Endothelial cell of umbilical vein (primary cell): ENCODE measurements at regions not wholly inside any gene's neighbourhood (a gene's known extent, or its start where the extent isn't known, plus 50 kb on each side); places are given as distances from the start of the nearest gene placed in this dataset.
"Not testable (repeated sequence)": the region's sequence is repeated elsewhere in the genome, so short reads cannot be mapped to it uniquely, and the experiment has no call there.

Experiments used
- BruUV-seq: library from RNA; stranded (reverse); fragments of 400-500 nt; replicated peaks from 2 replicates; lab custom pipeline; 2021; lab: Mats Ljungman, UMichigan
- CTCF ChIA-PET: fragments of 300-600, 350-600 bp; sonication (Branson Sonifier 250); formaldehyde crosslinking; loops from one replicate; lab custom pipeline; 2021; ENCODE audit warnings: antibody characterized with exemption, inconsistent platforms; lab: Charles Lee
- POLR2A ChIA-PET: fragments of 300-600, 350-600 bp; sonication (Branson Sonifier 250); formaldehyde crosslinking; loops from one replicate; lab custom pipeline; 2021; ENCODE audit warnings: antibody characterized with exemption, inconsistent platforms; lab: Charles Lee
- DNase-seq: peaks from one replicate; pipeline ENCODE4 v3.0.0-alpha.2; 2011; ENCODE audit warnings: low read depth, low spot score
- FAIRE-seq: peaks from 2 replicates; lab custom pipeline; 2011; peaks lifted over from hg19 to GRCh38; lab: Jason Lieb, UNC
- H2AFZ ChIP-seq: 2 replicates; pipeline ENCODE4 v1.6.0; 2012; ENCODE audit warnings: low read depth, low read length, control low read depth, inconsistent platforms
- H3K27ac ChIP-seq: 2 replicates; pipeline ENCODE4 v1.5.1; 2011; ENCODE audit warnings: low read depth, mild to moderate bottlenecking, control low read depth, low read length, moderate library complexity; ENCODE audit not compliant: insufficient read depth
- H3K27me3 ChIP-seq, 2 experiments: 2 replicates each; pipeline versions ENCODE4 v1.6.0 to v1.6.1; 2011; ENCODE audit warnings: low read length in 2 of 2, mixed read lengths in 1 of 2; ENCODE audit not compliant: control insufficient read depth in 2 of 2, insufficient read depth in 2 of 2
- H3K36me3 ChIP-seq, 2 experiments: 2 replicates in 1 of 2; 3 replicates in 1 of 2; pipeline ENCODE4 v1.5.1; 2011; ENCODE audit warnings: low read length in 2 of 2, mild to moderate bottlenecking in 1 of 2, moderate library complexity in 1 of 2; ENCODE audit not compliant: control insufficient read depth in 2 of 2, insufficient read depth in 2 of 2; ENCODE audit errors: extremely low read depth in 1 of 2
- H3K4me1 ChIP-seq: 3 replicates; pipeline ENCODE4 v1.5.1; 2011; ENCODE audit warnings: mild to moderate bottlenecking, low read length; ENCODE audit not compliant: control insufficient read depth, insufficient read depth; ENCODE audit errors: extremely low read depth
- H3K4me2 ChIP-seq: 2 replicates; pipeline ENCODE4 v1.6.1; 2011; ENCODE audit warnings: low read length, control low read depth, mixed read lengths; ENCODE audit not compliant: insufficient read depth
- H3K4me3 ChIP-seq, 3 experiments: fragments of 200-600 bp in 1 of 3; sonication (generic), shearing (Covaris generic) in 1 of 3; replicated peaks in 1 of 3; 2 replicates each; pipeline ENCODE4 v1.5.1; 2011 to 2016; ENCODE audit warnings: control low read depth in 3 of 3, low read length in 3 of 3, mild to moderate bottlenecking in 2 of 3, inconsistent platforms in 1 of 3, low read depth in 1 of 3, moderate library complexity in 1 of 3; ENCODE audit not compliant: insufficient read depth in 1 of 3
- H3K79me2 ChIP-seq: 2 replicates; pipeline ENCODE4 v1.6.0; 2012; ENCODE audit warnings: low read length, inconsistent platforms; ENCODE audit not compliant: control insufficient read depth, insufficient read depth
- H3K9ac ChIP-seq: replicated peaks from 2 replicates; pipeline ENCODE3; 2011; ENCODE audit warnings: low read length, control low read depth; ENCODE audit not compliant: insufficient read depth; ENCODE audit errors: extremely low read depth
- H3K9me1 ChIP-seq: replicated peaks from 3 replicates; pipeline ENCODE4 v1.6.0; 2011; ENCODE audit warnings: mild to moderate bottlenecking, low read length; ENCODE audit not compliant: control insufficient read depth, insufficient read depth; ENCODE audit errors: extremely low read depth
- H3K9me3 ChIP-seq: replicated peaks from 2 replicates; pipeline ENCODE4 v1.5.1; 2012; ENCODE audit warnings: low read length, inconsistent platforms; ENCODE audit not compliant: control insufficient read depth, insufficient read depth
- H4K20me1 ChIP-seq: replicated peaks from 2 replicates; pipeline ENCODE3; 2011; ENCODE audit warnings: mild to moderate bottlenecking, low read length; ENCODE audit not compliant: control insufficient read depth, insufficient read depth; ENCODE audit errors: extremely low read depth
- EZH2 ChIP-seq: IDR thresholded peaks from 2 replicates; pipeline ENCODE4 v1.6.1; 2012; ENCODE audit warnings: borderline replicate concordance, low read depth, mild to moderate bottlenecking, moderate library complexity, low read length, inconsistent platforms; ENCODE audit not compliant: severe bottlenecking
- FOS ChIP-seq: IDR thresholded peaks from 2 replicates; pipeline ENCODE4 v1.6.1; 2011; ENCODE audit warnings: mild to moderate bottlenecking, low read length, moderate library complexity, borderline replicate concordance; ENCODE audit not compliant: insufficient read depth
- GATA2 ChIP-seq: IDR thresholded peaks from 2 replicates; pipeline ENCODE4 v1.7.0; 2011; ENCODE audit warnings: low read depth, mild to moderate bottlenecking, moderate library complexity, mixed read lengths, low read length; ENCODE audit not compliant: insufficient read length, insufficient read depth
- JUN ChIP-seq: IDR thresholded peaks from 2 replicates; pipeline ENCODE4 v1.6.1; 2011; ENCODE audit warnings: borderline replicate concordance, low read depth; ENCODE audit not compliant: insufficient read length, insufficient read depth
- MYC ChIP-seq: IDR thresholded peaks from one replicate; pipeline ENCODE4 v1.6.1; 2011; ENCODE audit warnings: mild to moderate bottlenecking, low read depth, low read length
- POLR2A ChIP-seq: IDR thresholded peaks from 2 replicates; pipeline ENCODE4 v1.6.1; 2012; ENCODE audit warnings: low read depth, mild to moderate bottlenecking, control low read depth, low read length
- POLR2AphosphoS5 ChIP-seq: IDR thresholded peaks from 2 replicates; pipeline ENCODE4 v1.6.1; 2012; ENCODE audit warnings: low read depth, mild to moderate bottlenecking, control low read depth, low read length, moderate library complexity; ENCODE audit not compliant: insufficient read depth
- dilution Hi-C: fragments of 300-500 bp; cut with MboI; formaldehyde crosslinking; loops from one replicate; pipeline ENCODE4 v1.15.0; 2019; ENCODE audit warnings: low sequenced_read_pairs; ENCODE audit not compliant: extremely low pct_ligation_motif_present
- intact Hi-C: fragments of 100-400 bp; cut with micrococcal nuclease; formaldehyde crosslinking; loops from one replicate; pipeline ENCODE4 v1.10.0; 2022
- TF ChIP-seq, protein P1 (sequence below), 2 donors: IDR thresholded peaks; 1 replicate in 1 of 2; 2 replicates in 1 of 2; pipeline ENCODE4 v1.5.1; 2011; ENCODE audit warnings: low read length in 2 of 2, mild to moderate bottlenecking in 2 of 2, moderate library complexity in 2 of 2, control low read depth in 1 of 2, inconsistent platforms in 1 of 2, low read depth in 1 of 2; ENCODE audit not compliant: insufficient read depth in 1 of 2; ENCODE audit errors: extremely low read depth in 1 of 2
- TF ChIP-seq, protein P2 (sequence below): IDR thresholded peaks from 2 replicates; pipeline ENCODE4 v1.6.1; 2011; ENCODE audit not compliant: insufficient read depth, insufficient read length

DNA sequence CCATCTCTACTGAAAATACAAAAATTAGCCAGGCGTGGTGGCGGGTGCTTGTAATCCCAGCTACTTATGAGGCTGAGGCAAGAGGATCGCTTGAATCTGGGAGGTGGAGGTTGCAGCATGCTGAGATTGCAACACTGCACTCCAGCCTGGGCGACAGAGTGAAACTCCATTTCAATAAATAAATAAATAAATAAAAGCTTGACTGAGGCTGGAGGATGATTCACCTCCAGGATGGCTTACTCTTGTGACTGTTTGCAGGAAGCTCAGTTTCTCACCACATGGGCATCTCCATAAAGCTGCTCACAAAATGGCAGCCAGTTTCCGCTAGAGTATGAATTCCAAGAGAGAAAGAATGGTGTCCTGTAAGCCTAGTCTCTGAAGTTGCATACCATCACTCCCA is 191.7 kb upstream of the EDNRA start:
- DNase-seq (no peak), FAIRE-seq (no peak)
- no peak overlapping the region for H3K4me3 ChIP-seq
- TF ChIP-seq EZH2 (no peak), MYC (no peak), POLR2AphosphoS5 (no peak), JUN (no peak), POLR2A (no peak), FOS (no peak), GATA2 (no peak)
- TF ChIP-seq, protein P1, sequence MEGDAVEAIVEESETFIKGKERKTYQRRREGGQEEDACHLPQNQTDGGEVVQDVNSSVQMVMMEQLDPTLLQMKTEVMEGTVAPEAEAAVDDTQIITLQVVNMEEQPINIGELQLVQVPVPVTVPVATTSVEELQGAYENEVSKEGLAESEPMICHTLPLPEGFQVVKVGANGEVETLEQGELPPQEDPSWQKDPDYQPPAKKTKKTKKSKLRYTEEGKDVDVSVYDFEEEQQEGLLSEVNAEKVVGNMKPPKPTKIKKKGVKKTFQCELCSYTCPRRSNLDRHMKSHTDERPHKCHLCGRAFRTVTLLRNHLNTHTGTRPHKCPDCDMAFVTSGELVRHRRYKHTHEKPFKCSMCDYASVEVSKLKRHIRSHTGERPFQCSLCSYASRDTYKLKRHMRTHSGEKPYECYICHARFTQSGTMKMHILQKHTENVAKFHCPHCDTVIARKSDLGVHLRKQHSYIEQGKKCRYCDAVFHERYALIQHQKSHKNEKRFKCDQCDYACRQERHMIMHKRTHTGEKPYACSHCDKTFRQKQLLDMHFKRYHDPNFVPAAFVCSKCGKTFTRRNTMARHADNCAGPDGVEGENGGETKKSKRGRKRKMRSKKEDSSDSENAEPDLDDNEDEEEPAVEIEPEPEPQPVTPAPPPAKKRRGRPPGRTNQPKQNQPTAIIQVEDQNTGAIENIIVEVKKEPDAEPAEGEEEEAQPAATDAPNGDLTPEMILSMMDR (IDR thresholded peaks at IDR 0.05; ENCODE audit: extremely low read depth in 1 of 2, insufficient read depth in 1 of 2, low read depth in 1 of 2, low read length in 2 of 2): no peak
- TF ChIP-seq, protein P2, sequence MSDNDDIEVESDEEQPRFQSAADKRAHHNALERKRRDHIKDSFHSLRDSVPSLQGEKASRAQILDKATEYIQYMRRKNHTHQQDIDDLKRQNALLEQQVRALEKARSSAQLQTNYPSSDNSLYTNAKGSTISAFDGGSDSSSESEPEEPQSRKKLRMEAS: no peak
- no peak overlapping the region for H2AFZ ChIP-seq
- ChIA-PET CTCF (no interaction called here), POLR2A (no interaction called here)
- H3K4me1 ChIP-seq: no peaks in the 10 kb centered on the region
- H3K9me3 ChIP-seq: no peaks in the 10 kb centered on the region
- no peaks in the 10 kb centered on the region for H3K79me2 ChIP-seq
- no peak overlapping the region for H3K27ac ChIP-seq
- H3K4me2 ChIP-seq: no peak overlapping the region
- intact Hi-C loops: no loop called here
- no peaks in the 10 kb centered on the region for H4K20me1 ChIP-seq
- no peaks in the 10 kb centered on the region for H3K36me3 ChIP-seq
- H3K9me1 ChIP-seq: no peaks in the 10 kb centered on the region
- BruUV-seq: no TSS peak
- peaks cover 0 to 1% of the 10 kb centered on the region in 2 experiments for H3K27me3 ChIP-seq
- dilution Hi-C loops: no loop called here
- no peak overlapping the region for H3K9ac ChIP-seq

DNA sequence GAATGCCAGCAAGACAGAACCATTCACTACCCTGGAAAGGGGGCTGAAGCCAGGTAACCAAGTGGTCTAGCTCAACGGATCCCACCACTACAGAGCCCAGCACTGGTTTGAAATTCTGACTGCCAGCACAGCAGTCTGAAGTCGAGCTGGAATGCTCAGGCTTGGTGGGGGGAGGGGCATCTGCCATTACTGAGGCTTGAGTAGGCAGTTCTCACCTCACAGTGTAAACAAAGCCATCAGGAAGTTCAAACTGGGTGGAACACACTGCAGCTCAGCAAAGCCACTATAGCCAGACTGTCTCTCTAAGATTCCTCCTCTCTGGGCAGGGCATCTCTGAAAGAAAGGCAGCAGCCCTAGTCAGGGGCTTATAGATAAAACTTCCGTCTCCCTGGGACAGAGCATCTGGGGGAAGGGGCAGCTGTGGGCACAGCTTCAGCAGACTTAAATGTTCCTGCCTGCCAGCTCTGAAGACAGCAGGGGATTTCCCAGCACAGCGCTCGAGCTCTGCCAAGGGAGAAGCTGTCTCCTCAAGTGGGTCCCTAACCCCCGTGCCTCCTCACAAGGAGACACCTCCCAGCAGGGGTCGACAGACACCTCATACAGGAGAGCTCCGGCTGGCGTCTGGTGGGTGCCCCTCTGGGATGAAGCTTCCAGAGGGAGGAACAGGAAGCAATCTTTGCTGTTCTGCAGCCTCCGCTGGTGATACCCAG is 188.1 kb upstream of the EDNRA start:
- POLR2A ChIA-PET, H2AFZ ChIP-seq, H3K9ac ChIP-seq, H4K20me1 ChIP-seq, CTCF ChIA-PET, H3K4me3 ChIP-seq, H3K36me3 ChIP-seq, H3K27me3 ChIP-seq, H3K9me1 ChIP-seq, DNase-seq, H3K4me1 ChIP-seq, FAIRE-seq, intact Hi-C loops, BruUV-seq, H3K4me2 ChIP-seq, H3K9me3 ChIP-seq, H3K79me2 ChIP-seq, dilution Hi-C loops, H3K27ac ChIP-seq: not testable (repeated sequence)

DNA sequence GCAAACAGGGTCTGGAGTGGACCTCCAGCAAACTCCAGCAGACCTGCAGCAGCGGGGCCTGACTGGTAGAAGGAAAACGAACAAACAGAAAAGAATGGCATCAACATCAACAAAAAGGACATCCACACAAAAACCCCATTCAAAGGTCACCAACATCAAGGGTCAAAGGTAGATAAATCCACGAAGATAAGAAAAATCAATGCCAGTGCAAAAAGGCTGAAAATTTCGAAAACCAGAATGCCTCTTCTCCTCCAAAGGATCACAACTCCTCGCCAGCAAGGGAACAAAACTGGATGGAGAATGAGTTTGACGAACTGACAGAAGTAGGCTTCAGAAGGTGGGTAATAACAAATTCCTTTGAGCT is 187.6 kb upstream of the EDNRA start:
- H4K20me1 ChIP-seq, DNase-seq, intact Hi-C loops, H3K9me3 ChIP-seq, CTCF ChIA-PET, H3K4me3 ChIP-seq, H3K79me2 ChIP-seq, FAIRE-seq, H2AFZ ChIP-seq, dilution Hi-C loops, H3K4me2 ChIP-seq, H3K4me1 ChIP-seq, BruUV-seq, H3K36me3 ChIP-seq, POLR2A ChIA-PET, H3K9ac ChIP-seq, H3K27me3 ChIP-seq, H3K9me1 ChIP-seq, H3K27ac ChIP-seq: not testable (repeated sequence)
